ENCODE measurements at regions not wholly inside any gene's neighbourhood (a gene's known extent, or its start where the extent isn't known, plus 50 kb on each side); places are given as distances from the start of the nearest gene placed in this dataset.

GRCh38 chr3:78130741-78131290, 1090.9 kb downstream of the ROBO2 start:
- DNase-seq (ENCODE audit: low spot score) (no peak), ATAC-seq (ENCODE audit: low read depth) (no peak)
- H3K27ac ChIP-seq (ENCODE audit: poor library complexity, severe bottlenecking): no peak overlapping the region
- no peaks in the 10 kb centered on the region for H3K36me3 ChIP-seq (ENCODE audit: low read depth)
- H3K4me3 ChIP-seq (ENCODE audit: severe bottlenecking): no peak overlapping the region
- H3K27me3 ChIP-seq (ENCODE audit: insufficient read depth, poor library complexity, severe bottlenecking): no peaks in the 10 kb centered on the region
- TF ChIP-seq CTCF (IDR thresholded peaks at IDR 0.05; ENCODE audit: poor library complexity, severe bottlenecking): no peak
- no peaks in the 10 kb centered on the region for H3K4me1 ChIP-seq (ENCODE audit: insufficient read depth, poor library complexity, severe bottlenecking)
- H3K9me3 ChIP-seq (ENCODE audit: severe bottlenecking): no peaks in the 10 kb centered on the region

DNA sequence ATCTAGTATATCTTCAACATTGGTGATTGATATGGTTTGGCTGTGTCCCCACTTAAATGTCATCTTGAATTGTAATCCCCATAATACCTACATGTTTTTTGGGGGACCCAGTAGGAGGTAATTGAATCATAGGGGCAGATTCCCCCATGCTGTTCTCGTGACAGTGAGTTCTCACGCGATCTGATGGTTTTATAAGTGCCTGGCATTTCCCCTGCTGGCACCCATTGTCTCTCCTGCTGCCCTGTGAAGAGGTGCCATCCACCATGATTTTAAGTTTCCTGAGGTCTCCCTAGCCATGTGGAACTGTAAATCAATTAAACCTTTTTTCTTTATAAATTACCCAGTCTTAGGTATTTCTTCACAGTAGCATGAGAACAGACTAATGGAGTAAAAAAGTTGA, 1094.6 kb downstream of the ROBO2 start:
- DNase-seq (ENCODE audit: low spot score): no peak
- Histone ChIP-seq H3K36me3 (ENCODE audit: low read depth) (no peaks in the 10 kb centered on the region), H3K27me3 (ENCODE audit: insufficient read depth, poor library complexity, severe bottlenecking) (no peaks in the 10 kb centered on the region), H3K4me3 (ENCODE audit: severe bottlenecking) (no peak overlapping the region), H3K9me3 (ENCODE audit: severe bottlenecking) (no peaks in the 10 kb centered on the region), H3K4me1 (ENCODE audit: insufficient read depth, poor library complexity, severe bottlenecking) (peaks cover 11% of the 10 kb centered on the region), H3K27ac (ENCODE audit: poor library complexity, severe bottlenecking) (no peak overlapping the region)
- ATAC-seq (ENCODE audit: low read depth): no peak
- no peak for TF ChIP-seq CTCF (IDR thresholded peaks at IDR 0.05; ENCODE audit: poor library complexity, severe bottlenecking)

GRCh38 chr3:78139166-78139565, 1099.3 kb downstream of the ROBO2 start:
- H3K4me1 ChIP-seq (ENCODE audit: insufficient read depth, poor library complexity, severe bottlenecking): peaks cover 34% of the 10 kb centered on the region
- no peaks in the 10 kb centered on the region for H3K27me3 ChIP-seq (ENCODE audit: insufficient read depth, poor library complexity, severe bottlenecking)
- H3K9me3 ChIP-seq (ENCODE audit: severe bottlenecking): peaks cover 7% of the 10 kb centered on the region
- peak; percentile 73 for ATAC-seq (ENCODE audit: low read depth)
- no peak for TF ChIP-seq CTCF (IDR thresholded peaks at IDR 0.05; ENCODE audit: poor library complexity, severe bottlenecking)
- no peak overlapping the region for H3K4me3 ChIP-seq (ENCODE audit: severe bottlenecking)
- no peak for DNase-seq (ENCODE audit: low spot score)
- H3K36me3 ChIP-seq (ENCODE audit: low read depth): 0 out of 2 replicates have a peak, but pooled peaks cover 2% of the 10 kb centered on the region
- H3K27ac ChIP-seq (ENCODE audit: poor library complexity, severe bottlenecking): peak overlapping the region; percentile 86

DNA sequence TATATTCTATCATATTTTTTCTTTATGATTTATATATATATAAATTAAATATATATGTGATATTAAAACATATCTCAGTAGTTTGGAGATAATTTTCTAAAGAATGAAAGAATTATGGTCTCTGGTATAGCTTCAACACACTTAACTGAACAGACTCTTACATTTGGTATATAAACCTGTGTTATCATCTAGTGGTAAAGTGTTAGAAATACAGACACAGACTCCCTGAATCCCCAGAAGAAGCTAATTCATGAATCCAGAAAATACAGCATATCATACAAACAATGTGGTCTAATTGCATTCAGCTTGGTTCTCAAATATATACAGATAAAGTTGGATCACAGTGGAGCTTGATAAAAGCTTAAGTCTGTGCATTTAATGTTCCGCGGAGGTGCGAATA, 1100.4 kb downstream of the ROBO2 start:
- DNase-seq (ENCODE audit: low spot score) (no peak), ATAC-seq (ENCODE audit: low read depth) (no peak)
- Histone ChIP-seq H3K4me1 (ENCODE audit: insufficient read depth, poor library complexity, severe bottlenecking) (peaks cover 34% of the 10 kb centered on the region), H3K27ac (ENCODE audit: poor library complexity, severe bottlenecking) (peak overlapping the region; percentile 86), H3K27me3 (ENCODE audit: insufficient read depth, poor library complexity, severe bottlenecking) (no peaks in the 10 kb centered on the region), H3K36me3 (ENCODE audit: low read depth) (0 out of 2 replicates have a peak, but pooled peaks cover 2% of the 10 kb centered on the region), H3K9me3 (ENCODE audit: severe bottlenecking) (peaks cover 7% of the 10 kb centered on the region), H3K4me3 (ENCODE audit: severe bottlenecking) (no peak overlapping the region)
- TF ChIP-seq CTCF (IDR thresholded peaks at IDR 0.05; ENCODE audit: poor library complexity, severe bottlenecking): no peak

DNA sequence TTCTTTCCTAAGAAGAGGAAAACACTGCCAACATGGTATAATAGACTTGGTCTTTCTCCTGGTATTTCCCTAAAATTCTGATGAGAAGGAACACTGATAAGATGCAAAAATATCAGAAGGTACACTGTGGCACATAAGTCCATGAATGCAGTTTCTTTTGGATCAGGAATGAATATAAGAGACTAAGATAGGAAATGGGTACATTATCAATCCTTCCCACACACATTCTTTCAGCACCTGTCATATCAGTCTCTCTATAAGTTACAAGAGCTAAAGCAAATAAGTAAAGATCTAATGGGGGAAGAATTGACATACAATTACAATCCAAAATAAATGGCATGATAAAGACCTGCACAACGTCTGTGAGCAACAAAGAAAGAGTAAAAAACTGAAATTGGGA, 1101.0 kb downstream of the ROBO2 start:
- H3K4me1 ChIP-seq (ENCODE audit: insufficient read depth, poor library complexity, severe bottlenecking): peaks cover 34% of the 10 kb centered on the region
- peak; percentile 9; the same call in 2 of the 3 replicates for ATAC-seq (ENCODE audit: low read depth)

More for the DNA sequence above, 1101.0 kb downstream of the ROBO2 start:
- Histone ChIP-seq H3K27me3 (ENCODE audit: insufficient read depth, poor library complexity, severe bottlenecking) (no peaks in the 10 kb centered on the region), H3K36me3 (ENCODE audit: low read depth) (0 out of 2 replicates have a peak, but pooled peaks cover 2% of the 10 kb centered on the region), H3K9me3 (ENCODE audit: severe bottlenecking) (peaks cover 7% of the 10 kb centered on the region), H3K4me3 (ENCODE audit: severe bottlenecking) (no peak overlapping the region), H3K27ac (ENCODE audit: poor library complexity, severe bottlenecking) (peak overlapping the region; percentile 86)
- no peak for TF ChIP-seq CTCF (IDR thresholded peaks at IDR 0.05; ENCODE audit: poor library complexity, severe bottlenecking)
- no peak for DNase-seq (ENCODE audit: low spot score)
